C4-2B (cell line): ENCODE measurements at regions not wholly inside any gene's neighbourhood (a gene's known extent, or its start where the extent isn't known, plus 50 kb on each side); places are given as distances from the start of the nearest gene placed in this dataset.
A peak's percentile ranks its signal among the peaks of the same experiment; 100 is the strongest.

Experiments used
- H3K27ac ChIP-seq: fragments of 450-650 bp; 2 replicates; pipeline ENCODE4 v1.5.1; 2017
- ZFX ChIP-seq: fragments of 450-650 bp; IDR thresholded peaks from 2 replicates; pipeline ENCODE4 v1.6.1; 2017
- TF ChIP-seq, protein P1 (sequence below): fragments of 450-650 bp; conservative IDR thresholded peaks from 2 replicates; pipeline ENCODE4 v1.5.1; 2017; ENCODE audit warnings: mild to moderate bottlenecking

DNA sequence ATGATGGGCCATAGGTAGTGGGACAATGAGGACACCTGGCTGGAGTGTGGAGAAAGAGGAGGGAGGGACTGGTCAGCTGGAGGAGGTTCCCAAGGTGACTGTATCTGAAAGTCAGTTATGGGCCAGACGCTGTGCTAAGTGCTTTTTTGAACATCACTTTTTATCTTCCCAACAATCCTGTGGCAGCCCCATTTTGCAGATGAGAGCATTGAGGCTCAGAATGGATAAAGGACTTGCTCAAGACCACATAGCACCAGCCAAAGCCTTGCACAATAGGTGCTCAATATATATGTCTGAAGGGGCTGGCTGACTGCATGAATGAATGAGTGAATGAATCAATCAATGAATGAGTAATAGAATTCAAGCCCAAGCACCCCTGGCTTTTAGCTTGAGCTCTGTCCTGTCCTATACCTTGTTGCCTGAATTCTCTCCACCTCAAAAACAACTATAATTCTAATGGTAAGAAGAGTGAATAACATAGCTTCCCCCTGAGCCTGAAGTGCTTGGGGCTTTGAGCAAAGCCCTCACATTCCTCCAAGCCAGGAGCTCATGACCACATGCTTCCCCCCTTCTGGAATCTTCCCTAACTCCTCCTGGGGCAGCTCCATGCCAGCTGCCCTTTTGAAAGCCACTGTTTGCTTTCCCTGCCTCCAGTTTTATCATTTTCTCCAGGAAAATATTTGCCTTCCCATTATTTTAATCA lies 150.9 kb downstream of the RPLP1 start:
- TF ChIP-seq, protein P1, sequence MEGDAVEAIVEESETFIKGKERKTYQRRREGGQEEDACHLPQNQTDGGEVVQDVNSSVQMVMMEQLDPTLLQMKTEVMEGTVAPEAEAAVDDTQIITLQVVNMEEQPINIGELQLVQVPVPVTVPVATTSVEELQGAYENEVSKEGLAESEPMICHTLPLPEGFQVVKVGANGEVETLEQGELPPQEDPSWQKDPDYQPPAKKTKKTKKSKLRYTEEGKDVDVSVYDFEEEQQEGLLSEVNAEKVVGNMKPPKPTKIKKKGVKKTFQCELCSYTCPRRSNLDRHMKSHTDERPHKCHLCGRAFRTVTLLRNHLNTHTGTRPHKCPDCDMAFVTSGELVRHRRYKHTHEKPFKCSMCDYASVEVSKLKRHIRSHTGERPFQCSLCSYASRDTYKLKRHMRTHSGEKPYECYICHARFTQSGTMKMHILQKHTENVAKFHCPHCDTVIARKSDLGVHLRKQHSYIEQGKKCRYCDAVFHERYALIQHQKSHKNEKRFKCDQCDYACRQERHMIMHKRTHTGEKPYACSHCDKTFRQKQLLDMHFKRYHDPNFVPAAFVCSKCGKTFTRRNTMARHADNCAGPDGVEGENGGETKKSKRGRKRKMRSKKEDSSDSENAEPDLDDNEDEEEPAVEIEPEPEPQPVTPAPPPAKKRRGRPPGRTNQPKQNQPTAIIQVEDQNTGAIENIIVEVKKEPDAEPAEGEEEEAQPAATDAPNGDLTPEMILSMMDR, result no peak
- no peak for TF ChIP-seq ZFX
- H3K27ac ChIP-seq, result peak overlapping the region; percentile 86

DNA sequence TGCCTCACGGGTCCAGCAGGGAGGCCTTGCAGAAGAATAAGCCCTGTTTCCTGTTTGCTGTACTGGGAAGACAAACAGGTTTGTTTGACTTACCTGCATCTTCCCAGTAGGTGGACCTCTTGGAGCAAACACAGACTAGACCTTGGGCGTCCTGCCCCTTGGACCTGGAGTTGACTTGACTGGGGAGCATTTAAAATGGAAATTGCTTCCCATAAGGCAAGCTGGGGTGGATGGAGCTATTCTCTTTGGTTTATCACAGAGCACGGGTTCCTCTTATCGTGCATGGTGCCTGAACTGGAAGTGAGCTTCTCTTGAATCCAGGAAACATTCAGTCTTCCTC lies 151.4 kb downstream of the RPLP1 start:
- TF ChIP-seq, protein P1, result peak; percentile 75
- TF ChIP-seq ZFX, result no peak
- H3K27ac ChIP-seq, result peak overlapping the region; percentile 86

DNA sequence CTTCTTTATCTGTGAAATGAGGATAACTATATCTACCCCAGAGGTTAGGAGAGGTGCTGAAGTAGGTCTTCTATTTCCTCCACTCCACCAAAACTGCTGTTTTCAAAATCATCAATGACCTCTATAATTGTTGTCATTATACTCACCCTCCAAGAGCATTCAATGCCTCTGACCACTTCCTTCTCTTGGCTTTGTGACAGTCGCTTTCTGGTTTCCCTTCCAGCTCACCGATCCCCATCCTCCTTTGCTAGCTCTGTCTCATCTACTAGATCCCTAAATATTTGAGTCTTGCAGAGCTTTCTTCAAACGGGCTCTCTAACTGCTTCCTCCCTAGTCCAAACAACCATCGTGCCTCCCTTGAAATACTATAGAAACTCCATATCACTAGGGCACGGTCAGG lies 153.5 kb downstream of the RPLP1 start:
- TF ChIP-seq, protein P1, result no peak
- no peak for TF ChIP-seq ZFX
- no peak overlapping the region for H3K27ac ChIP-seq

DNA sequence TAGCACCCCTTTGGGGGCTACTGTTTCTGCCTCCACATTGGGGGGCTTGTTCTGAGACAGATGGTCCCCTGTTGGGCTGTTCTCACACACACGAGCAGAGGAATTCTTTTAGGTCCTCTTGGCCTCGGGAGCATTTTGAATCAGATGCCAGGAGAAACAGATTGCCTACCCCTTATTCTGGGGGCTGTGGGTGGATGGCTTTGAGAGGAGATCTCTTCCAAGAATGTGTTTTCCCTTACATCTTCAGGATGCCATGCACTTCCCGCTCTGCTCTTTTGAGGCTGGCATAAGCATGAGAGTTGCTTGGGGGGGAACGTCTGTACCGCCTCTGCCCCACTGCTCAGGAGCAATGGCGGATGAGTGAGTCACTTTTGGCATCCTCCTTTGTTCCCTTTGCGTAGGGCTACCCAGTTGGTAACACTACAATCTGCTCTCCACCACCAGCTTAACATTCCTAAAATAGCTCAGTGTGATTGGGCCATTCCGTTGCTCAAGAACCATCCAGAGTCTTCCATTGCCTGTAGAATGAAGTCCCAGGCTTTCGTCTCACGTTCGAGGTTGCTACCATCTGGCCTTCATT lies 154.4 kb downstream of the RPLP1 start:
- H3K27ac ChIP-seq, result no peak overlapping the region
- TF ChIP-seq ZFX, result no peak
- TF ChIP-seq, protein P1, result no peak

DNA sequence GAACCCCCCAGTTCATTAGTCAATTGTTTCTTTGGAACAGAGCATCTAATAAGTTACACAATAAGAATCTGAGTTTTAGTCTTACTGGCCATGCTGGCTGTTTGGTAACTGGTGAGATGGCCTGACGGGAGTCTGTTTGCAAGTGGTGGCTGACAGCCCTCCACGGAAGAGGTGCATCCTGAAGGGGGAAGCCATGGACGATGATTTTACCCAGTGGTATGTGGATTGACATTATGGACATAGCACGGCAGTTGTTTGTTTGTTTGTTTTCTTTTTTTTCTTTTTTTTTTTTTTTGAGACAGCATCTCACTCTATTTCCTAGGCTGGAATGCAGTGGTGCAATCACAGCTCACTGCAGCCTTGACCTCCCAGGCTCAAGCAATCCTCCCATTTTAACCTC lies 156.0 kb downstream of the RPLP1 start:
- no peak overlapping the region for H3K27ac ChIP-seq
- TF ChIP-seq, protein P1, result no peak
- no peak for TF ChIP-seq ZFX

DNA sequence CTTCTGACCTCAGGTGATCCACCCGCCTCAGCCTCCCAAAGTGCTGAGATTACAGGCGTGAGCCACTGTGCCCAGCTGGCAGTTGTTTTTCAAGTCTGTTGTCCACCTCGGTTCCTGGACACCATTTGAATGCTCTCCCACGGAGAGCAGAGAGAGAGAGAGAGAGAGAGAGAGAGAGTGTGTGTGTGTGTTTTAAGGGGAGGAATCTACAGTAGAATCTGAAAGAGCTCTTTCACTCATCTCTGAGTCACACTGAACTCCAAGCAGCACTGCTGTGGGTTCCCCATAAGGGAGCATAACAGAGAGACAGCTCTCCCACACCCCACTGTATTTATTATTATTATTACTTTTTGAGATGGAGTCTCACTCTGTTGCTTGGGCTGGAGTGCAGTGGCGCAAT lies 156.6 kb downstream of the RPLP1 start:
- no peak overlapping the region for H3K27ac ChIP-seq
- TF ChIP-seq ZFX, result no peak
- TF ChIP-seq, protein P1, result no peak

DNA sequence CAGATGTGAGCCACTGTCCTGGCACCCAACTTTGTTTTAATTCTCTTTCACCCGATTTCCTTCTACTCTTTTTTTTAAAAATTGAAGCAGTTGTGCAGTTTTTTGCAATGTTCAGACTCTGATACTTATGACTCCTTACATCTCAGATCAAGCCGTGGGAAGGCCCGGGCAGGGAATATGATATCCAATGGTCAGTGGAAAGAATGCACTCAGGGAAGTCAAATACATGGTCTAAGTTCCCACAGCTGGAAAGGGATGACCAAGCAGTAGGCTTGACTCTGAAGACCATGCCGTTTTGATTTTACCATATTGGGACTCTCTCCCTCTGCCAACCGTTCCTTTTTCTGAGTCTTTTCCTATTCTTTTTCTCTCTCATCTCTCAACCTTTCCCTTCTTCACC lies 157.2 kb downstream of the RPLP1 start:
- no peak for TF ChIP-seq ZFX
- TF ChIP-seq, protein P1, result no peak

More for the DNA sequence above, 157.2 kb downstream of the RPLP1 start:
- no peak overlapping the region for H3K27ac ChIP-seq
